Stimulated activated CD4-positive, alpha-beta T cell treated with anti-CD3 and anti-CD28 coated beads, Interleukin-15, amount 100 ng/mL, for 24 hours (primary cell): ENCODE measurements at regions not wholly inside any gene's neighbourhood (a gene's known extent, or its start where the extent isn't known, plus 50 kb on each side); places are given as distances from the start of the nearest gene placed in this dataset.

Source experiments
- DNase-seq: peaks from one replicate; pipeline ENCODE4 v3.0.0-alpha.2; 2020

- no peak for DNase-seq
Measured at GRCh38 chr5:61596265-61596664, 264.2 kb downstream of the ZSWIM6 start.

- no peak for DNase-seq
Measured at GRCh38 chr5:61597684-61598083, 265.6 kb downstream of the ZSWIM6 start.

- DNase-seq: no peak
Measured at GRCh38 chr5:61598126-61598525, 266.1 kb downstream of the ZSWIM6 start.

GRCh38 chr5:61599370-61600122 is 267.5 kb downstream of the ZSWIM6 start:
- DNase-seq: no peak

- no peak for DNase-seq
Measured at GRCh38 chr5:61600123-61600444, 268.0 kb downstream of the ZSWIM6 start.

- no peak for DNase-seq
Measured at GRCh38 chr5:61600945-61601511, 269.0 kb downstream of the ZSWIM6 start.

- DNase-seq: no peak
Measured at GRCh38 chr5:61603211-61603908, 271.3 kb downstream of the ZSWIM6 start.

GRCh38 chr5:61604076-61605025 is 272.3 kb downstream of the ZSWIM6 start:
- no peak for DNase-seq

- DNase-seq: no peak
Measured at GRCh38 chr5:61609840-61610677, 278.0 kb downstream of the ZSWIM6 start.

GRCh38 chr5:61610678-61611024 is 278.6 kb downstream of the ZSWIM6 start:
- DNase-seq: no peak

GRCh38 chr5:61612431-61612830 is 280.4 kb downstream of the ZSWIM6 start:
- no peak for DNase-seq

GRCh38 chr5:61613679-61614078 is 281.6 kb downstream of the ZSWIM6 start:
- DNase-seq: no peak

- no peak for DNase-seq
Measured at GRCh38 chr5:61614606-61615005, 282.5 kb downstream of the ZSWIM6 start.

- DNase-seq: no peak
Measured at GRCh38 chr5:61617039-61617438, 285.0 kb downstream of the ZSWIM6 start.

- DNase-seq: no peak
Measured at GRCh38 chr5:61617995-61618525, 286.0 kb downstream of the ZSWIM6 start.

GRCh38 chr5:61618577-61618976 is 286.5 kb downstream of the ZSWIM6 start:
- DNase-seq: no peak

- DNase-seq: no peak
Measured at GRCh38 chr5:61619289-61619688, 287.2 kb downstream of the ZSWIM6 start.

- no peak for DNase-seq
Measured at GRCh38 chr5:61619777-61620518, 287.9 kb downstream of the ZSWIM6 start.

GRCh38 chr5:61620699-61621182 is 288.7 kb downstream of the ZSWIM6 start:
- no peak for DNase-seq

- DNase-seq: no peak
Measured at GRCh38 chr5:61621202-61621650, 289.2 kb downstream of the ZSWIM6 start.

GRCh38 chr5:61622156-61622555 is 290.1 kb downstream of the ZSWIM6 start:
- no peak for DNase-seq
